ENCODE measurements at regions not wholly inside any gene's neighbourhood (a gene's known extent, or its start where the extent isn't known, plus 50 kb on each side); places are given as distances from the start of the nearest gene placed in this dataset.

GRCh38 chr13:90047600-90047999 lies 1299.9 kb upstream of the MIR17HG start:
- H3K36me3 ChIP-seq (replicated peaks; ENCODE audit: insufficient read depth, low read depth) = no peaks in the 10 kb centered on the region
- H3K79me2 ChIP-seq = no peaks in the 10 kb centered on the region
- no peak overlapping the region for H3K27ac ChIP-seq
- H2AFZ ChIP-seq = no peak overlapping the region
- no peak overlapping the region for H3K4me3 ChIP-seq
- 86% methylated on average over 2 of the region's 2 CpGs for WGBS (ENCODE audit: low lambda C conversion rate, missing lambda C conversion rate)
- no peak for DNase-seq (ENCODE audit: low spot score)
- TF ChIP-seq, protein P1, sequence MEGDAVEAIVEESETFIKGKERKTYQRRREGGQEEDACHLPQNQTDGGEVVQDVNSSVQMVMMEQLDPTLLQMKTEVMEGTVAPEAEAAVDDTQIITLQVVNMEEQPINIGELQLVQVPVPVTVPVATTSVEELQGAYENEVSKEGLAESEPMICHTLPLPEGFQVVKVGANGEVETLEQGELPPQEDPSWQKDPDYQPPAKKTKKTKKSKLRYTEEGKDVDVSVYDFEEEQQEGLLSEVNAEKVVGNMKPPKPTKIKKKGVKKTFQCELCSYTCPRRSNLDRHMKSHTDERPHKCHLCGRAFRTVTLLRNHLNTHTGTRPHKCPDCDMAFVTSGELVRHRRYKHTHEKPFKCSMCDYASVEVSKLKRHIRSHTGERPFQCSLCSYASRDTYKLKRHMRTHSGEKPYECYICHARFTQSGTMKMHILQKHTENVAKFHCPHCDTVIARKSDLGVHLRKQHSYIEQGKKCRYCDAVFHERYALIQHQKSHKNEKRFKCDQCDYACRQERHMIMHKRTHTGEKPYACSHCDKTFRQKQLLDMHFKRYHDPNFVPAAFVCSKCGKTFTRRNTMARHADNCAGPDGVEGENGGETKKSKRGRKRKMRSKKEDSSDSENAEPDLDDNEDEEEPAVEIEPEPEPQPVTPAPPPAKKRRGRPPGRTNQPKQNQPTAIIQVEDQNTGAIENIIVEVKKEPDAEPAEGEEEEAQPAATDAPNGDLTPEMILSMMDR (IDR thresholded peaks at IDR 0.05; ENCODE audit: poor library complexity) = no peak
- TF ChIP-seq EZH2phosphoT487 (IDR thresholded peaks at IDR 0.05; ENCODE audit: low read depth, severe bottlenecking, unreplicated experiment) = no peak
- TF ChIP-seq EZH2 (IDR thresholded peaks at IDR 0.05; ENCODE audit: borderline replicate concordance) = no peak
- H3K27me3 ChIP-seq = no peaks in the 10 kb centered on the region
- H3K9me3 ChIP-seq (ENCODE audit: low read depth) = no peaks in the 10 kb centered on the region
- no peak overlapping the region for H3K4me2 ChIP-seq
- H3K9me2 ChIP-seq (replicated peaks; ENCODE audit: insufficient read depth) = no peaks in the 10 kb centered on the region
- H4K20me1 ChIP-seq (ENCODE audit: insufficient read depth, poor library complexity, severe bottlenecking) = no peaks in the 10 kb centered on the region
- no peaks in the 10 kb centered on the region for H3K4me1 ChIP-seq (ENCODE audit: insufficient read depth)

DNA sequence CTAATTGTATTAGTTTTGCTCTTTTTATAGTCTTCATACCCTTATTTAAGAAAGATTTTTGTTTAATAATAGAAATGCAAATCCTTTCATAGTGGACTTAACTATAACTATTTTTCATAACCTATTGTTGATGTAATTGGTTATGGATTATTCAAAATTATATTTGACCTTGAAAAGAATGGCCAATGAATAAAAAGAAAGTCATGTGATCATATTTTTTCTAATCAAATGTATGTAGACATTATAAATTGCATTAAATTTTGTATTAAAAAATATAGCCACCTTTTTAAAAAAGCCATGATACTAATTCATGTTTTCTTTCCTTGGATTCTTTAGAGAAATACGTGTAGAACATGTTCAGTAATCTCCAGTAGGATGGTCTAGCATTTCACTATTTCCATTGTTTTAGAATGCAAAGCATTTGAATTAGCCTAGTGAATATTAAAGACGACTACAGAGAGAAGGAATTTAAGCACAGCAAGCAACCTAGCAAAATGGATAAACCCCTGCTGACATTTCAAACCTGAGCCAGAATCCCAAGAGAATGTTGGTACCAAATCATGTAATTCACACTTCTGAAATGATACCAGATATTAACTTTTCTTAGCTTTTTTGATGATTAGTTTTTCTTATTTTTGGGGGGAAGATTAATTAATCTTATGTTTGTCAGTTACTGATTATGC lies 1297.4 kb upstream of the MIR17HG start:
- Histone ChIP-seq H3K36me3 (replicated peaks; ENCODE audit: insufficient read depth, low read depth) (no peaks in the 10 kb centered on the region), H3K4me2 (no peak overlapping the region), H3K27me3 (no peaks in the 10 kb centered on the region), H3K9me2 (replicated peaks; ENCODE audit: insufficient read depth) (no peaks in the 10 kb centered on the region), H3K27ac (no peak overlapping the region), H3K4me3 (no peak overlapping the region), H3K4me1 (ENCODE audit: insufficient read depth) (no peaks in the 10 kb centered on the region), H3K9me3 (ENCODE audit: low read depth) (no peaks in the 10 kb centered on the region), H2AFZ (no peak overlapping the region), H3K79me2 (no peaks in the 10 kb centered on the region), H4K20me1 (ENCODE audit: insufficient read depth, poor library complexity, severe bottlenecking) (no peaks in the 10 kb centered on the region)
- 49% methylated on average over 2 of the region's 2 CpGs for WGBS (ENCODE audit: low lambda C conversion rate, missing lambda C conversion rate)
- TF ChIP-seq EZH2phosphoT487 (IDR thresholded peaks at IDR 0.05; ENCODE audit: low read depth, severe bottlenecking, unreplicated experiment) = no peak
- TF ChIP-seq, protein P1 (IDR thresholded peaks at IDR 0.05; ENCODE audit: poor library complexity) = no peak
- no peak for TF ChIP-seq EZH2 (IDR thresholded peaks at IDR 0.05; ENCODE audit: borderline replicate concordance)
- DNase-seq (ENCODE audit: low spot score) = no peak

DNA sequence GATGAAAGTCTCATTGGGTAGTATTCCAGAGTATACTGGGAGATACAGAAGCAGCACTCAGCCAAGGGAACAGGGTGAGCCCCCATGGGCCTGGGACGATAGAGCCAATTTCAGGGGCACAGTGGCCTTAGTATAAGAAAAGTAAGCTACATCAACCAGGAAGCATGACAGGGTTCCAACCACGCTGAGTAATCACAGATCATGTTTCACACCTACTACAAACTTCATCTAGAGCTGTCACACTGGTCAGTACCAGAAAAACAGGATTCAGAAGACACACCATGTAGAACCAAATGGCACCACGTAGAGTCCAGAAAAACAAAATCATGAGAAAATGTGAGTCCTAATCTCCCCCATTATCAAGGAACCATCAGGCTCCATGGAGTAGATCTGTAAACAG lies 1292.4 kb upstream of the MIR17HG start:
- 52% methylated on average over 3 of the region's 3 CpGs for WGBS (ENCODE audit: low lambda C conversion rate, missing lambda C conversion rate)
- TF ChIP-seq EZH2phosphoT487 (IDR thresholded peaks at IDR 0.05; ENCODE audit: low read depth, severe bottlenecking, unreplicated experiment) (no peak), EZH2 (IDR thresholded peaks at IDR 0.05; ENCODE audit: borderline replicate concordance) (no peak)
- TF ChIP-seq, protein P1 (IDR thresholded peaks at IDR 0.05; ENCODE audit: poor library complexity) = no peak
- Histone ChIP-seq H3K4me1 (ENCODE audit: insufficient read depth) (no peaks in the 10 kb centered on the region), H3K4me3 (no peak overlapping the region), H3K79me2 (no peaks in the 10 kb centered on the region), H4K20me1 (ENCODE audit: insufficient read depth, poor library complexity, severe bottlenecking) (no peaks in the 10 kb centered on the region), H3K9me3 (ENCODE audit: low read depth) (no peaks in the 10 kb centered on the region), H3K27ac (no peak overlapping the region), H3K4me2 (no peak overlapping the region), H3K9me2 (replicated peaks; ENCODE audit: insufficient read depth) (no peaks in the 10 kb centered on the region), H3K36me3 (replicated peaks; ENCODE audit: insufficient read depth, low read depth) (no peaks in the 10 kb centered on the region), H2AFZ (no peak overlapping the region), H3K27me3 (no peaks in the 10 kb centered on the region)
- no peak for DNase-seq (ENCODE audit: low spot score)
